Neutrophil (primary cell): ENCODE measurements at regions not wholly inside any gene's neighbourhood (a gene's known extent, or its start where the extent isn't known, plus 50 kb on each side); places are given as distances from the start of the nearest gene placed in this dataset.
"Not testable (repeated sequence)": the region's sequence is repeated elsewhere in the genome, so short reads cannot be mapped to it uniquely, and the experiment has no call there.

Experiments used
- H3K27ac ChIP-seq: fragments of 200-600 bp; sonication (generic); 2 replicates; pipeline ENCODE4 v1.5.1; 2016; ENCODE audit warnings: mild to moderate bottlenecking, moderate library complexity
- H3K27me3 ChIP-seq: fragments of 200-600 bp; sonication (generic); 2 replicates; pipeline ENCODE4 v1.6.0; 2016; ENCODE audit warnings: mild to moderate bottlenecking
- H3K36me3 ChIP-seq: fragments of 200-600 bp; sonication (generic); 2 replicates; pipeline ENCODE4 v1.5.1; 2017
- H3K4me1 ChIP-seq, 2 experiments: fragments of 200-600 bp in 1 of 2; sonication (generic) in 1 of 2; 1 replicate in 1 of 2; 2 replicates in 1 of 2; pipeline versions ENCODE4 v1.5.1 to v1.6.1; 2013 to 2016; ENCODE audit warnings: low read depth in 1 of 2, low read length in 1 of 2, mild to moderate bottlenecking in 1 of 2, moderate library complexity in 1 of 2; ENCODE audit not compliant: control insufficient read depth in 1 of 2, insufficient read depth in 1 of 2
- H3K4me3 ChIP-seq, 2 experiments: fragments of 200-600 bp in 1 of 2; sonication (generic) in 1 of 2; 1 replicate in 1 of 2; 2 replicates in 1 of 2; pipeline ENCODE4 v1.5.1; 2013 to 2016; ENCODE audit warnings: low read depth in 1 of 2, low read length in 1 of 2, mild to moderate bottlenecking in 1 of 2, moderate library complexity in 1 of 2
- H3K9me3 ChIP-seq: fragments of 200-600 bp; sonication (generic); 2 replicates; pipeline ENCODE4 v1.5.1; 2016
- CTCF ChIP-seq: fragments of 200-600 bp; sonication (generic); IDR thresholded peaks from 2 replicates; pipeline ENCODE4 v1.5.1; 2016; ENCODE audit warnings: antibody characterized with exemption

GRCh38 chr3:26505399-26505798 is 117.2 kb upstream of the LRRC3B start:
- Histone ChIP-seq H3K27me3 (no peaks in the 10 kb centered on the region), H3K27ac (no peak overlapping the region), H3K36me3 (no peaks in the 10 kb centered on the region), H3K9me3 (no peaks in the 10 kb centered on the region), H3K4me3 (no peak overlapping the region), H3K4me1 (no peaks in the 10 kb centered on the region)
- TF ChIP-seq CTCF: no peak

GRCh38 chr3:26514445-26515029 is 108.0 kb upstream of the LRRC3B start:
- not testable (repeated sequence) for H3K9me3 ChIP-seq, H3K36me3 ChIP-seq, H3K27me3 ChIP-seq, H3K4me1 ChIP-seq, H3K27ac ChIP-seq, H3K4me3 ChIP-seq

GRCh38 chr3:26515351-26515750 is 107.2 kb upstream of the LRRC3B start:
- H3K27me3 ChIP-seq: no peaks in the 10 kb centered on the region
- H3K9me3 ChIP-seq: no peaks in the 10 kb centered on the region
- TF ChIP-seq CTCF: no peak
- H3K4me1 ChIP-seq: no peaks in the 10 kb centered on the region
- no peaks in the 10 kb centered on the region for H3K36me3 ChIP-seq
- H3K4me3 ChIP-seq: no peak overlapping the region
- no peak overlapping the region for H3K27ac ChIP-seq

- no peak overlapping the region for H3K27ac ChIP-seq
- no peaks in the 10 kb centered on the region for H3K36me3 ChIP-seq
- no peaks in the 10 kb centered on the region for H3K27me3 ChIP-seq
- H3K9me3 ChIP-seq: no peaks in the 10 kb centered on the region
- no peak overlapping the region for H3K4me3 ChIP-seq
- no peaks in the 10 kb centered on the region for H3K4me1 ChIP-seq
- no peak for TF ChIP-seq CTCF
These were observed 101.3 kb upstream of the LRRC3B start for GRCh38 chr3:26521261-26521660.

GRCh38 chr3:26522919-26523318 is 99.7 kb upstream of the LRRC3B start:
- no peaks in the 10 kb centered on the region for H3K27me3 ChIP-seq
- no peaks in the 10 kb centered on the region for H3K4me1 ChIP-seq
- no peak overlapping the region for H3K27ac ChIP-seq
- H3K4me3 ChIP-seq: no peak overlapping the region
- H3K9me3 ChIP-seq: no peaks in the 10 kb centered on the region
- H3K36me3 ChIP-seq: no peaks in the 10 kb centered on the region
- TF ChIP-seq CTCF: no peak

- no peaks in the 10 kb centered on the region for H3K27me3 ChIP-seq
- H3K9me3 ChIP-seq: no peaks in the 10 kb centered on the region
- H3K27ac ChIP-seq: no peak overlapping the region
- H3K4me1 ChIP-seq: no peaks in the 10 kb centered on the region
- H3K36me3 ChIP-seq: no peaks in the 10 kb centered on the region
- no peak overlapping the region for H3K4me3 ChIP-seq
- no peak for TF ChIP-seq CTCF
These were observed 97.6 kb upstream of the LRRC3B start for GRCh38 chr3:26525013-26525412.
